CD4-positive, alpha-beta memory T cell (primary cell): ENCODE measurements at regions not wholly inside any gene's neighbourhood (a gene's known extent, or its start where the extent isn't known, plus 50 kb on each side); places are given as distances from the start of the nearest gene placed in this dataset.
A peak's percentile ranks its signal among the peaks of the same experiment; 100 is the strongest.

ENCODE experiments used
- CTCF ChIA-PET: fragments of 350-600 bp; sonication (Branson Sonifier 250); formaldehyde crosslinking; loops from one replicate; lab custom pipeline; 2021; ENCODE audit warnings: inconsistent platforms; ENCODE audit not compliant: partially characterized antibody; lab: Charles Lee
- POLR2A ChIA-PET: fragments of 350-600 bp; sonication (Branson Sonifier 250); formaldehyde crosslinking; loops from one replicate; lab custom pipeline; 2021; ENCODE audit not compliant: partially characterized antibody; lab: Charles Lee
- DNase-seq, 5 donors: peaks; one replicate each; pipeline versions ENCODE4 v3.0.0 to v3.0.0-alpha.2; 2020 to 2022; ENCODE audit warnings: mixed read lengths in 1 of 5
- H3K27ac ChIP-seq: one replicate; pipeline ENCODE4 v1.7.0; 2013; ENCODE audit warnings: low read depth, low read length
- H3K27me3 ChIP-seq: 2 replicates; pipeline ENCODE4 v1.7.0; 2013; ENCODE audit warnings: mild to moderate bottlenecking, low read length, moderate library complexity; ENCODE audit not compliant: insufficient read depth
- H3K36me3 ChIP-seq: 2 replicates; pipeline ENCODE4 v1.7.0; 2013; ENCODE audit warnings: mild to moderate bottlenecking, low read length, moderate library complexity; ENCODE audit not compliant: insufficient read depth
- H3K4me1 ChIP-seq: 2 replicates; pipeline ENCODE4 v1.7.0; 2013; ENCODE audit warnings: mild to moderate bottlenecking, low read length, moderate library complexity; ENCODE audit not compliant: insufficient read depth
- H3K4me3 ChIP-seq, 2 donors: one replicate each; pipeline ENCODE4 v1.7.0; 2013; ENCODE audit warnings: low read length in 2 of 2, mild to moderate bottlenecking in 1 of 2
- H3K9me3 ChIP-seq, 2 donors: one replicate each; pipeline ENCODE4 v1.7.0; 2013; ENCODE audit warnings: low read length in 2 of 2, control low read depth in 1 of 2; ENCODE audit not compliant: control insufficient read depth in 1 of 2
- H3K27ac Mint-ChIP-seq, 7 donors: one replicate each; pipeline ENCODE4 v1.8.0; 2020 to 2021; ENCODE audit warnings: mixed read lengths in 7 of 7, mild to moderate bottlenecking in 6 of 7, inconsistent platforms in 3 of 7, moderate library complexity in 3 of 7
- H3K27me3 Mint-ChIP-seq, 2 donors: one replicate each; pipeline ENCODE4 v1.8.0; 2020 to 2021; ENCODE audit warnings: mixed read lengths in 2 of 2
- H3K36me3 Mint-ChIP-seq, 2 donors: one replicate each; pipeline ENCODE4 v1.8.0; 2020 to 2021; ENCODE audit warnings: mixed read lengths in 2 of 2, inconsistent platforms in 1 of 2, mild to moderate bottlenecking in 1 of 2
- H3K4me1 Mint-ChIP-seq, 4 donors: one replicate each; pipeline ENCODE4 v1.8.0; 2020 to 2021; ENCODE audit warnings: mixed read lengths in 4 of 4, mild to moderate bottlenecking in 1 of 4
- H3K4me3 Mint-ChIP-seq, 8 donors: one replicate each; pipeline ENCODE4 v1.8.0; 2020 to 2021; ENCODE audit warnings: mixed read lengths in 8 of 8, mild to moderate bottlenecking in 7 of 8, moderate library complexity in 6 of 8, inconsistent platforms in 3 of 8
- H3K9me3 Mint-ChIP-seq, 8 donors: one replicate each; pipeline ENCODE4 v1.8.0; 2020 to 2021; ENCODE audit warnings: mixed read lengths in 8 of 8, mild to moderate bottlenecking in 5 of 8, inconsistent platforms in 3 of 8, moderate library complexity in 1 of 8
- intact Hi-C: fragments of 100-400 bp; cut with micrococcal nuclease; formaldehyde crosslinking; loops from one replicate; pipeline ENCODE4 v1.15.1; 2023

DNA sequence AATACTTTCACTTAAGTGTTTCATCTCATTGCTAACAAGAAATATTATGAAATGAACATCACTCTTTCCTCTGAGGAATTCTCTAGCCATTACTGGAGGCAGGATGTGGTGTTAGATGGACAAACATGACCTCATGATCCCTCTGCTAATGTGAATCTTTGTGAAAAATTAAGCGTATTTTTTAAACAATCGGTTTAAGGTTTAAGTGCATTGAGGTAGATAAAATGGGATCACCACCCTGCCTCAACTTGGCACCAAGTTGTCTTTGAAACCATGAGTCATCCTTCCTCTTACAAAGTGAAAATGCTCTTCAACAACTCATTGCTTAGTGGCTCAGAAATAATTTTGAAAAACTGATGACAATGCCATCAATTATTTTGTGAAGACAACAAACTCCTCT, 76.0 kb upstream of the DCBLD2 start:
- Histone ChIP-seq H3K9me3 (no peaks in the 10 kb centered on the region), H3K4me1 (no peaks in the 10 kb centered on the region), H3K4me3 (no peak overlapping the region), H3K27me3 (no peaks in the 10 kb centered on the region), H3K36me3 (no peaks in the 10 kb centered on the region), H3K27ac (no peak overlapping the region)
- Mint-ChIP-seq H3K36me3 (no peaks in the 10 kb centered on the region), H3K4me3 (no peak overlapping the region), H3K27ac (no peak overlapping the region), H3K9me3 (peaks cover 0 to 6% (median 3%) of the 10 kb centered on the region in 8 donors), H3K27me3 (no peaks in the 10 kb centered on the region), H3K4me1 (no peaks in the 10 kb centered on the region)
- intact Hi-C loops, result no loop called here
- ChIA-PET CTCF (no interaction called here), POLR2A (no interaction called here)
- DNase-seq, result no peak

DNA sequence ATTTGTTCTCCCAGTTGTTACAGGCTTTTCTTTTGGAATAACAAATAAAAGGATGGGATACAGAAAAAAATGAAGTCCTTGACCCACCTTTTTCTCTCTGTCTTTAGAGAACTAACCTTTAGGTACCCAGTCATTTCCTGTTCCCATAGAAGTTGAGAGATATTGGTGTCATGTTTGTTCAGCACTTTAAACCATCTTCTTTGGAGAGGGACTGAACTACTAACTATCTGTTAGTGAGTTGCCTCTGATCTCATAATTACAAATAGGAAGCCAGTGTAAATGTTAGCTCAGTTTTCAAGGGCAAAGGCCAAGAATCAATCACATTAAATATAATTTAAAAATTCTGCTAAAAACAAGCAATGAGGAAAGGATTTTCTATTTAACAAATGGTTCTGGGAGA, 72.9 kb upstream of the DCBLD2 start:
- ChIA-PET CTCF (no interaction called here), POLR2A (no interaction called here)
- H3K4me3 Mint-ChIP-seq, result no peak overlapping the region
- peaks cover 0 to 1% of the 10 kb centered on the region in 2 donors for H3K27me3 Mint-ChIP-seq
- Histone ChIP-seq H3K4me3 (no peak overlapping the region), H3K9me3 (no peaks in the 10 kb centered on the region), H3K36me3 (no peaks in the 10 kb centered on the region), H3K4me1 (no peaks in the 10 kb centered on the region), H3K27me3 (no peaks in the 10 kb centered on the region), H3K27ac (no peak overlapping the region)
- peaks cover 0 to 6% (median 3%) of the 10 kb centered on the region in 8 donors for H3K9me3 Mint-ChIP-seq
- intact Hi-C loops, result no loop called here
- H3K4me1 Mint-ChIP-seq, result no peaks in the 10 kb centered on the region
- no peaks in the 10 kb centered on the region for H3K36me3 Mint-ChIP-seq
- no peak for DNase-seq
- H3K27ac Mint-ChIP-seq, result no peak overlapping the region

DNA sequence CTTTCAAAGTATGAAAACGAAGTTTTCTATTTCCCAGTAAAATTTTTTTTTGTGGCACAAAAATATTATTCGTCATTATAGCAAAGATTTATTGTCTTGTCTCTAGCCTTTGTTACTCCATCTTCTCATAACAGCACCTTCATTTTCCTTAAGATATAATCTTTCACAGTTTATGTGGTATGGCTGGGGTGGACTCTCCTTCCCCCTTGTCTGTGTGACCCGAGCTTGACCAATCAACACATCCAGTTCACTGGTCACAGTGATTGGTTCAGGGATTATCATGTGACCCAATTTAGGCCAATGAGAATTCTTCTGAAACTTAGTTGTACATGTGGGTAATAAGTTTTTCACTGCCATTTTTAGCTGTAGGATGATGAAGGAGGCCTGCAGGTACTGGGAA, 71.2 kb upstream of the DCBLD2 start:
- H3K36me3 Mint-ChIP-seq, result no peaks in the 10 kb centered on the region
- H3K4me1 Mint-ChIP-seq, result no peaks in the 10 kb centered on the region
- H3K27ac Mint-ChIP-seq, result peak overlapping the region in 1 of 7 donors; percentile 63
- no peaks in the 10 kb centered on the region for H3K27me3 ChIP-seq
- no peak for DNase-seq
- ChIA-PET CTCF (no interaction called here), POLR2A (no interaction called here)
- no peak overlapping the region for H3K27ac ChIP-seq
- peaks cover 0 to 1% of the 10 kb centered on the region in 2 donors for H3K27me3 Mint-ChIP-seq
- peaks cover 0 to 7% (median 3%) of the 10 kb centered on the region in 8 donors for H3K9me3 Mint-ChIP-seq
- H3K4me3 ChIP-seq, result no peak overlapping the region
- H3K9me3 ChIP-seq, result no peaks in the 10 kb centered on the region
- no peaks in the 10 kb centered on the region for H3K4me1 ChIP-seq
- no peaks in the 10 kb centered on the region for H3K36me3 ChIP-seq
- H3K4me3 Mint-ChIP-seq, result no peak overlapping the region
- intact Hi-C loops, result no loop called here

GRCh38 chr3:98972155-98972554, 70.7 kb upstream of the DCBLD2 start:
- peaks cover 0 to 1% of the 10 kb centered on the region in 2 donors for H3K27me3 Mint-ChIP-seq
- no peak for DNase-seq
- Histone ChIP-seq H3K36me3 (no peaks in the 10 kb centered on the region), H3K4me1 (no peaks in the 10 kb centered on the region), H3K27me3 (no peaks in the 10 kb centered on the region), H3K9me3 (no peaks in the 10 kb centered on the region), H3K27ac (no peak overlapping the region), H3K4me3 (no peak overlapping the region)
- intact Hi-C loops, result no loop called here
- peaks cover 0 to 7% (median 3%) of the 10 kb centered on the region in 8 donors for H3K9me3 Mint-ChIP-seq
- H3K27ac Mint-ChIP-seq, result no peak overlapping the region
- no peak overlapping the region for H3K4me3 Mint-ChIP-seq
- no peaks in the 10 kb centered on the region for H3K4me1 Mint-ChIP-seq
- H3K36me3 Mint-ChIP-seq, result no peaks in the 10 kb centered on the region
- ChIA-PET POLR2A (no interaction called here), CTCF (no interaction called here)

DNA sequence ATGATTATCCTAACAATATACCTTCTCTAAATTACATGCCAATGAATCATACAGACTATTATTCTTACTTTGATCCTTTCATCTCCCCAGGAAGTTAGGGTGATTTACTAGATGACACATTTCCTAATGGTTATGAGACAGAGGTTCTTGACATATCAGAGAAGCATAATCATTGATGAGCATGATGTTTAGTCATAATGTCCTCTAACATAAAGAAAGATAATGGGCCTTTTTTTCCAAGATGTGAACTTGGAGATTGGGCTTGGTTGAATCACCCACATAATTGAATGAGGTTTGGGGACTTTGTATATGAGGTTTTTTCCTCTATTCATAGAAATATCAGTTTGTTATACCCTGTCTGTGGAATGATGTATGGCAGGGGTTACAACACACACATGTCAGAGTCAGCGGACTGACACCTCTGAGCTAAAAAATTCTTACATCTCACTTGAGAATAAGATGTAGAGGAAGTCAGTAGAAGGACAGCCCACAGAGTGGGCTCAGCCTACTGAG, 69.7 kb upstream of the DCBLD2 start:
- Mint-ChIP-seq H3K4me1 (no peaks in the 10 kb centered on the region), H3K27me3 (peaks cover 0 to 1% of the 10 kb centered on the region in 2 donors), H3K36me3 (no peaks in the 10 kb centered on the region), H3K27ac (no peak overlapping the region), H3K4me3 (no peak overlapping the region), H3K9me3 (peaks cover 0 to 7% (median 3%) of the 10 kb centered on the region in 8 donors)
- no peaks in the 10 kb centered on the region for H3K4me1 ChIP-seq
- no peaks in the 10 kb centered on the region for H3K36me3 ChIP-seq
- intact Hi-C loops, result no loop called here
- H3K27me3 ChIP-seq, result no peaks in the 10 kb centered on the region
- no peak overlapping the region for H3K27ac ChIP-seq
- DNase-seq, result no peak
- no peaks in the 10 kb centered on the region for H3K9me3 ChIP-seq
- ChIA-PET POLR2A (no interaction called here), CTCF (no interaction called here)
- no peak overlapping the region for H3K4me3 ChIP-seq

- H3K27me3 ChIP-seq, result no peaks in the 10 kb centered on the region
- no peaks in the 10 kb centered on the region for H3K4me1 Mint-ChIP-seq
- no peak overlapping the region for H3K27ac Mint-ChIP-seq
- POLR2A ChIA-PET, result no interaction called here
- H3K4me3 ChIP-seq, result no peak overlapping the region
- H3K36me3 Mint-ChIP-seq, result no peaks in the 10 kb centered on the region
- H3K9me3 Mint-ChIP-seq, result peaks cover 0 to 6% (median 2%) of the 10 kb centered on the region in 8 donors
- no peak for DNase-seq
- H3K4me1 ChIP-seq, result no peaks in the 10 kb centered on the region
- H3K4me3 Mint-ChIP-seq, result no peak overlapping the region
- no peaks in the 10 kb centered on the region for H3K9me3 ChIP-seq
- H3K36me3 ChIP-seq, result no peaks in the 10 kb centered on the region
- H3K27me3 Mint-ChIP-seq, result peaks cover 0 to 1% of the 10 kb centered on the region in 2 donors
- intact Hi-C loops, result no loop called here
- CTCF ChIA-PET, result no interaction called here
- H3K27ac ChIP-seq, result no peak overlapping the region
Measured at GRCh38 chr3:98969295-98969694, 67.8 kb upstream of the DCBLD2 start.

- H3K9me3 ChIP-seq, result no peaks in the 10 kb centered on the region
- CTCF ChIA-PET, result no interaction called here
Measured at GRCh38 chr3:98968824-98969223, 67.3 kb upstream of the DCBLD2 start.

GRCh38 chr3:98968347-98968746, 66.9 kb upstream of the DCBLD2 start:
- Mint-ChIP-seq H3K4me1 (no peaks in the 10 kb centered on the region), H3K36me3 (no peaks in the 10 kb centered on the region), H3K27me3 (peaks cover 0 to 1% of the 10 kb centered on the region in 2 donors), H3K27ac (no peak overlapping the region), H3K9me3 (peaks cover 0 to 7% (median 2%) of the 10 kb centered on the region in 8 donors), H3K4me3 (no peak overlapping the region)
- H3K36me3 ChIP-seq, result no peaks in the 10 kb centered on the region
- H3K4me3 ChIP-seq, result no peak overlapping the region
- H3K27ac ChIP-seq, result no peak overlapping the region
- no peak for DNase-seq
- no peaks in the 10 kb centered on the region for H3K27me3 ChIP-seq
- ChIA-PET POLR2A (no interaction called here), CTCF (no interaction called here)
- no peaks in the 10 kb centered on the region for H3K9me3 ChIP-seq
- no peaks in the 10 kb centered on the region for H3K4me1 ChIP-seq
- intact Hi-C loops, result no loop called here

More at GRCh38 chr3:98968824-98969223, 67.3 kb upstream of the DCBLD2 start:
- DNase-seq, result no peak
- Mint-ChIP-seq H3K9me3 (peaks cover 0 to 7% (median 2%) of the 10 kb centered on the region in 8 donors), H3K27me3 (peaks cover 0 to 1% of the 10 kb centered on the region in 2 donors), H3K4me3 (no peak overlapping the region), H3K27ac (no peak overlapping the region), H3K36me3 (no peaks in the 10 kb centered on the region), H3K4me1 (no peaks in the 10 kb centered on the region)
- no peaks in the 10 kb centered on the region for H3K36me3 ChIP-seq
- no peak overlapping the region for H3K4me3 ChIP-seq
- H3K4me1 ChIP-seq, result no peaks in the 10 kb centered on the region
- POLR2A ChIA-PET, result no interaction called here
- intact Hi-C loops, result no loop called here
- no peaks in the 10 kb centered on the region for H3K27me3 ChIP-seq
- H3K27ac ChIP-seq, result no peak overlapping the region
